Choroid plexus epithelial cell (primary cell): ENCODE measurements at regions not wholly inside any gene's neighbourhood (a gene's known extent, or its start where the extent isn't known, plus 50 kb on each side); places are given as distances from the start of the nearest gene placed in this dataset.

ENCODE experiments used
- DNase-seq: peaks from one replicate; pipeline ENCODE4 v3.0.0-alpha.2; 2010; ENCODE audit warnings: low read depth
- H3K4me3 ChIP-seq: 2 replicates; pipeline ENCODE4 v1.5.1; 2011; ENCODE audit warnings: low read depth, mild to moderate bottlenecking, control low read depth, low read length, moderate library complexity
- CTCF ChIP-seq: conservative IDR thresholded peaks from 2 replicates; pipeline ENCODE4 v1.5.1; 2011; ENCODE audit warnings: low read depth, mild to moderate bottlenecking, control low read depth, inconsistent platforms, low read length, moderate library complexity

DNA sequence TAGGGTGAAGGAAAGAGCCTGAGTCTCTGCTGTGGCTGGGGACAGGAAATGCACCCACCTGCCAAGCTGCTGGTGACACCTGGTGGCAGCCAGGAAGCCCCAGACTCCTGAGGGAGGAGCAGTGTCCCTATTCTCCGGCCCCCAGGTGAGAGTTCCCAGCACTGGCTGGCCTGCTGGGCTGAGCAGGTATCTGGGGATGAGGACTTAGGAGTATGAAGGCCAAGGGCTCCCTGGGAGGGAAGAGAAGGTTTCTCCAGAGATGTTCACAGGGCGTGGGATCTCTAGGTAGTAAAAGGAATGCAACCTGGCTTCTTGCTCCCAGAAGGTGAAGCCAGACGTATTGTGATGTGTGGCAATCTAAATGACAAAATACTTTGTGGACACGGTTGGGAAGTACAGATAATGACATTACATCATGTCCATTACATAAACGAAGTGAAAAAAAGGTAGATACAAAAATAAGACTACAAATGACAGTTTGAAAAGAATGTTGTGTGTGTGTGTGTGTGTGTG, 75.8 kb upstream of the SLC1A4 start:
- no peak overlapping the region for H3K4me3 ChIP-seq
- DNase-seq, result no peak
- TF ChIP-seq CTCF, result no peak

DNA sequence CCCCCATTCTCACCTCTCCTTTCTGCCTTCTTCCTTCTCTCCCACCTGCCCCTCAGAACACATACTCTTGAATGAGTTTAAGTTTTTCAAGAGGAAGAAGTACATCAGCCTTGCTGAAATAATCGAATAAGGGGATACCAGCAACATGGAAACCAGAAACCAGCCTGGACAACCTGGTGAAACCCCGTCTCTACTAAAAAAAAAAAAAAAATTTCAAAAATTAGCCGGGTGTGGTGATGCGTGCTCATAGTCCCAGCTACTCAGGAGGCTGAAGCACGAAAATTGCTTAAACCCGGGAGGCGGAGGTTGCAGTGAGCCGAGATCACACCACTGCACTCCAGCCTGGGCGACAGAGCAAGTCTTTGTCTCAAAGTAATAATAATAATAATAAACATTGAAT, 75.0 kb upstream of the SLC1A4 start:
- H3K4me3 ChIP-seq, result no peak overlapping the region
- no peak for DNase-seq
- no peak for TF ChIP-seq CTCF

GRCh38 chr2:64914735-64915509, 74.3 kb upstream of the SLC1A4 start:
- H3K4me3 ChIP-seq, result no peak overlapping the region
- TF ChIP-seq CTCF, result no peak
- DNase-seq, result peak; percentile 71

GRCh38 chr2:64915510-64915900, 73.7 kb upstream of the SLC1A4 start:
- no peak for TF ChIP-seq CTCF
- no peak for DNase-seq
- H3K4me3 ChIP-seq, result no peak overlapping the region

DNA sequence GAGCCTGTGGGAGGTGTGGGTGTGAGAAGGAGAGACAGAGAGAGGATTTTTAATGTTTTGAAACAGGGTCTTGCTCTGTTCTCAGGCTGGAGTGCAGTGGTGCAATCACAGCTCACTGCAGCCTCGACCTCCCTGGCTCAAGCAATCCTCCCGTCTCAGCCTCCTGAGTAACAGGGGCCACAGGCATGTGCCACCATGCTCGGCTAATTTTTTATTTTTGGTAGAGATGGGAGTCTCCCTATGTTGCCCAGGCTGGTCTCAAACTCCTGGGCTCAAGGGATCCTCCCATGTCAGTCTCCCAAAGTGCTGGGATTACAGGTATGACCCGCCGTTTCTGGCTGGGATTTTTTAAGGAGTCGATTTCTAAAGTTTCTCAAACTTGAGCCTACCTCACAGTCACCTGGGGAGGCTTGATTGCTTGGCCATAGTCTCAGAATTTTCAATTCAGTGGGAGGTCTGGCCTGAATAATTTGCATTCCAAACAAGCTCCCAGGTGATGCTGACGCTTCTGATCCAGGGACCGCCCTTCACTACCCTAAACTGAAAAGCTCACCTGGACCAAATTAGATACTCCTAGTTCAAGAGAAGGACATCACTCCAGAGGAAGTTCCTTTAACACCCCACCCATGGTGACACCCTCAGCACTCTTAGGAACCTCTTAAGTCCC, 70.8 kb upstream of the SLC1A4 start:
- no peak for TF ChIP-seq CTCF
- no peak for DNase-seq
- peak overlapping the region; percentile 60 for H3K4me3 ChIP-seq

GRCh38 chr2:64919261-64919660, 69.9 kb upstream of the SLC1A4 start:
- TF ChIP-seq CTCF, result no peak
- no peak overlapping the region for H3K4me3 ChIP-seq
- DNase-seq, result no peak
